ENCODE measurements at regions not wholly inside any gene's neighbourhood (a gene's known extent, or its start where the extent isn't known, plus 50 kb on each side); places are given as distances from the start of the nearest gene placed in this dataset.
A peak's percentile ranks its signal among the peaks of the same experiment; 100 is the strongest.
"Not testable (repeated sequence)": the region's sequence is repeated elsewhere in the genome, so short reads cannot be mapped to it uniquely, and the experiment has no call there.

GRCh38 chr14:105646175-105646574, 119.8 kb downstream of the TMEM121 start:
- in situ Hi-C loops (cut with HindIII; ENCODE audit: low sequenced_read_pairs): loop anchor here (25.0 kb wide), 1 partner anchor 91 kb away; no protein-coding TSS in a partner anchor
- DNase-seq (ENCODE audit: low spot score): peak; percentile 80

GRCh38 chr14:105646711-105647281, 120.4 kb downstream of the TMEM121 start:
- in situ Hi-C loops (cut with HindIII; ENCODE audit: low sequenced_read_pairs): loop anchor here (25.0 kb wide), 1 partner anchor 91 kb away; no protein-coding TSS in a partner anchor
- not testable (repeated sequence) for DNase-seq (ENCODE audit: low spot score)

DNA sequence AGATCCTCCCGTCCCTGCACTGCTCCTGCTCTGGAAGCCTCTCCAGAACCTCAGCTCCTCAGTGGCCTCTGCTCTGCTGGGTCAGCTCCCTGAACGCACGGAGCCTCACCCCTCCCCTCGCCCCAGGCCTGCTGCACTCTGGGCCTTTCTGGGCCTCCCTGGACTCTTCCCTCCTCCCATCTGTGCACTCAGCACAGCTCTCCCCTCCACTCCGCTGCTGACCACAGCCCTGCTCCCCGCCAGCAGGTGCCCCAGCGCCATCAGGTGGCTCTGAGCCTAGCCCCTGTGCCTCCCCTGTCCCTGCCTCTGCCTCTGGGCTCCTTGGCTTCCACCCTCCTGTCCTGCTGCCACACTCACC, 121.0 kb downstream of the TMEM121 start:
- not testable (repeated sequence) for DNase-seq (ENCODE audit: low spot score)
- in situ Hi-C loops (cut with HindIII; ENCODE audit: low sequenced_read_pairs): loop anchor here (25.0 kb wide), 1 partner anchor 90 kb away; no protein-coding TSS in a partner anchor

DNA sequence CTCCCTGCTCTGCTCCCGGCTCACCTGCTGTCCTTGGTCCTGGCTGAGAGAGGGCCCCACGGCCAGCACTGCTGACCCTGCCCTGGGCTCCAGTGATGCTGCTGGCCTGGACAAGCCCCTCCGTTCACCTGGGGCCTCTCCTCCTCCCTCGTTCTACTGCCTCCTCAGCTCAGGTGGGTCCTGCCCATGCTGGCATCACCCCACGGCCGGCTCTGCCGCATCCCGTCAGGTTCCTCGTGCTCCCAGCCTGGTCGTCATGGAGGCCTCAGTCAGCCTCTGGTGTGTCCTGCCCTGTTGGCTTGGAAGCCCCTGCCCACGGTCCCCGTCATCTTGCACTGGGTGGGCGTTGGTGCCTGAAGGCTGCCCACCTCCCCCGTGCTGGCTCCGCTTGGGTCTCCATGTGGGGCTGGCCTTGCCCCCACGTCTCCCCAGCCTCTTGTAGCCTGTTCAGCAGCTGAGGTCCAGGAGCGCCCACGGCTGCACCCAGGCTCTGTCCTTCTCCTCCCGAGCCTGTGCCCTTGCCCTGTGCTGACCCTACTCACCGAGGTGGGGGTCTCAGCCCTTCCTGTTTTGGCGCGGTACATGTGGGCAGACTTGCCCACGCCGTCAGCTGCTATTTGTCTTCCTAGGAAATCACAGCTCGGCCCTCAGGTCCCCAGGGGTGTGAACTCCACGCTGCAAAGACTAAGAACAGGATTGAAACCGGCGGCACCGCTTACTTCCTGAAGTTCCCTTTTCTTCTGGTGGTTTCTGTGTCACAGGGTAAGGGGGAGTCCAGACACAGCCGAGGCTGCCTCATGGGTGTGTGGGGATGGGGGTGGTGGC, 121.6 kb downstream of the TMEM121 start:
- in situ Hi-C loops (cut with HindIII; ENCODE audit: low sequenced_read_pairs): loop anchor here (25.0 kb wide), 1 partner anchor 89 kb away; no protein-coding TSS in a partner anchor
- no peak for DNase-seq (ENCODE audit: low spot score)

- DNase-seq (ENCODE audit: low spot score): peak; percentile 62
- in situ Hi-C loops (cut with HindIII; ENCODE audit: low sequenced_read_pairs): loop anchor here (25.0 kb wide), 1 partner anchor 88 kb away; no protein-coding TSS in a partner anchor
Observed at GRCh38 chr14:105648609-105649535, 122.5 kb downstream of the TMEM121 start.

- DNase-seq (ENCODE audit: low spot score); in situ Hi-C loops (cut with HindIII; ENCODE audit: low sequenced_read_pairs): not testable (repeated sequence)
Observed at GRCh38 chr14:105652317-105652716, 125.9 kb downstream of the TMEM121 start.

- DNase-seq (ENCODE audit: low spot score); in situ Hi-C loops (cut with HindIII; ENCODE audit: low sequenced_read_pairs): not testable (repeated sequence)
Observed at GRCh38 chr14:105653921-105654320, 127.5 kb downstream of the TMEM121 start.

DNA sequence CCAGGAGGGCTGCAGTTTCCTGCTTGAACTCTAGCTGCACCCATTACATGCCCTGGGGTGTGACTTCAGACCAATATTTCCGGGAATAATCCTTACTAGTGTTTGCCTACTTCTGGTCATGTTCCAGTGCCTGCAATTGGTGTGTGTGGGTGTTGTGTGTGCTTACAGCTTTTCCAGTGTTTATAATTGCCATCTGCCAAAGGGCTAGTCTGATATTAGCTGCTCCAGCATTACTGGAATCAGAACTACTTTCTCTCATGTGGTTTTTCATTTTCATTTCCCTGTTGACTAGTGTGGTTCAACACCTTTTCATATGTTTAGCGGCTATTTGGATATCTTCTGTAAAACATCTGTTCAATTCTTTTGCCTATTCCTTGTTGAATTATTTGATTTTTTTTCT, 132.9 kb downstream of the TMEM121 start:
- DNase-seq (ENCODE audit: low spot score); in situ Hi-C loops (cut with HindIII; ENCODE audit: low sequenced_read_pairs): not testable (repeated sequence)

DNA sequence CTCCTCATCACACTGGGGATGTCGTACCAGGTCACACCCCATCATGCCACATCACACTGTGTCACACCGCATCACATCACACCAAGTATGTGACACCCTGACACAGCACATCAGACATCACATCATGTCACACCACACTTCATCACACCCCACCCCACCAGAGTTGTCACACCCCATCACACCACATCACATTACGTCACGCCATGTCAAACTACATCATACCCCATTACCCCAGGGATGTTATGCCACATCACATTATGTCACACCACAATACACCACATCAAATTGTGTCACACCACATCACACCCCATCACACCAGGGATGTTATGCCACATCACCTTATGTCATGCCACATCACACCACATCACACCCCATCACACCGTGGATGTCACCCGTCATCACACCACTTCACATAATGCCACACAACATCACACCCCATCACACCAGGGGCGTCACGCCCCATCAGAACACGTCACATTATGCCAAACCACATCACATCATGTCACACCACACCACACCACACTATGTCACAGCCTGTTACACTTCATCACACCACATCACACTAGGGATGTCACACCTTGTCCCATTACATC, 133.6 kb downstream of the TMEM121 start:
- in situ Hi-C loops (cut with HindIII; ENCODE audit: low sequenced_read_pairs): no loop called here
- DNase-seq (ENCODE audit: low spot score): no peak

GRCh38 chr14:105660816-105661531, 134.6 kb downstream of the TMEM121 start:
- in situ Hi-C loops (cut with HindIII; ENCODE audit: low sequenced_read_pairs): no loop called here

GRCh38 chr14:105662043-105662442, 135.7 kb downstream of the TMEM121 start:
- DNase-seq (ENCODE audit: low spot score); in situ Hi-C loops (cut with HindIII; ENCODE audit: low sequenced_read_pairs): not testable (repeated sequence)

More at GRCh38 chr14:105660816-105661531, 134.6 kb downstream of the TMEM121 start:
- DNase-seq (ENCODE audit: low spot score): no peak

- DNase-seq (ENCODE audit: low spot score); in situ Hi-C loops (cut with HindIII; ENCODE audit: low sequenced_read_pairs): not testable (repeated sequence)
Observed at GRCh38 chr14:105662592-105662991, 136.2 kb downstream of the TMEM121 start.

GRCh38 chr14:105663323-105663722, 136.9 kb downstream of the TMEM121 start:
- DNase-seq (ENCODE audit: low spot score); in situ Hi-C loops (cut with HindIII; ENCODE audit: low sequenced_read_pairs): not testable (repeated sequence)

DNA sequence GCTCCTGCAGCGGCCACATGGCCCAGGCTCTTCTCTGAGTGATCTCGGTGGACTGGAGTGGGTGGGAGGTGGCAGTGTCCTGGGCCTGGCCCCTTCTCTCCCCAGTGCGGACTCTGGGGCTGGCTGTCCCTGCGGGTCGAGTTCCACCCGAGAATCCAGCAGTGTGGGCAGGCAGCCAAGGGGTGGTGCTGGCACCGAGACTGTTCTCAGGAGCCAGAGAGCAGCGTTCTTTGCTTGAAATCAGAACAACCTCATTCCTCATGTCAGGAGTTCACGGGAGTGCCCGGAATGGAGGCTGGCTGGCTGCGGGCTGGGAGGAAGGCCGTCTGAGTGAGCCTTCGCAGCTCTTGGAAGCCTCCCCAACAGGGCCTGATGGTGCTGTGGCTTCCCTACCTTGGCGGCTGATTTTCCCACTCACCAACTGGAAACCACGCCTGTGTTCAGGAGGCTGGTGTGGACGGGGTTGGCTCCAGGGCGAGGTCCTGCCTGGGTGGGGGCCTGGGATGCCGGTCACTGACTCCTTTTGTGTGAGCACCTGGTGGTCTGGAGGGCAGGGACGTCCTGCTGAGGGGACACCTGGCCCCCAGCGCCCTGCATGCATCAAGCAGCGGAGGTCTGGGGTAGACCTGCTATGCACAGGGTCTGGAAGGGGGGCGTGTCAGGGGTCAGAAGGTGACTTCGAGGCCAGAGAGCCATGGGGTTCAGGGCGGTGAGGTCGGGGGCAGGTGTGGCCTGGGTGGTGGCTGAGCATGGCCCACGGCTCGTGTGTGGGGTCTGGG, 137.6 kb downstream of the TMEM121 start:
- in situ Hi-C loops (cut with HindIII; ENCODE audit: low sequenced_read_pairs); DNase-seq (ENCODE audit: low spot score): not testable (repeated sequence)

DNA sequence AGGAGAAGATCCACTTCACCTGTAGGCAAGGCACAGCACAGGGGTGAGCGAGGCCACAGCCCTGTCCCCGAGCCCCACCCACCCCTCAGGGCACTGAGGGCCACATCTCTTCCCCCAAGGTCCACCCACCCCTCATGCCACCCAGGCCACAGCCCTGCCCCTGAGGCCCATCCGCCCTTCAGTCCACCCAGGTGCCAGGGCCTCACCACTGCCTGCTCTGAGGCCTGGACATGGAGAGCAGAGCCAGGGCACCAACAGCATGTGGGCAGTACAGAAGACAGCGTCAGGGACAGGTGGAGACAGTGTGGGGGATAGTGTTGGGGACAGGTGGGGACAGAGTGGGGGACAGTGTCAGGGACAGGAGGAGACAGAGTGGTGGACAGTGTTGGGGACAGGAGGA, 138.3 kb downstream of the TMEM121 start:
- in situ Hi-C loops (cut with HindIII; ENCODE audit: low sequenced_read_pairs): no loop called here
- no peak for DNase-seq (ENCODE audit: low spot score)

DNA sequence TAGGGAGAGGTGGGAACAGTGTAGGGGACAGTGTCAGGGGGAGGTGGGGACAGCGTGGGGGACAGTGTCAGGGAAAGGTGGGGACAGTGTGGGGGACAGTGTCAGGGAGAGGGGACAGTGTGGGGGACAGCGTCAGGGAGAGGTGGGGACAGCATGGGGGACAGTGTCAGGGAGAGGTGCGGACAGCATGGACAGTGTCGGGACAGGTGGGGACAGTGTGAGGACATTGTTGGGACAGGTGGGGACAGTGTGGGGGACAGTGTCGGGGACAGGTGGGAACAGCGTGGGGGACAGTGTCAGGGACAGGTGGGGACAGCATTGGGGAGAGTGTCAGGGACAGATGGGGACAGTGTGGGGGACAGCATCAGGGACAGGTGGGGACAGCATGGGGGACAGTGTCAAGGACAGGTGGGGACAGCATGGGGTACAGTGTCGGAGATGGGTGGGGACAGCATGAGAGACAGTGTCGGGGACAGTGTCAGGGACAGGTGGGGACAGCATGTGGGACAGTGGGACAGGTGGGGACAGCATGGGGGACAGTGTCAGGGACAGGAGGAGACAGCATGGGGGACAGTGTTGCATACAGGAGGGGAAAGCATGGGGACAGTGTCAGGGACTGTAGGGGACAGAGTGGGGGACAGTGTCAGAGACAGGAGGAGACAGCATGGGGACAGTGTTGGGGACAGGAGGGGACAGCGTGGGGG, 139.0 kb downstream of the TMEM121 start:
- DNase-seq (ENCODE audit: low spot score): no peak
- in situ Hi-C loops (cut with HindIII; ENCODE audit: low sequenced_read_pairs): no loop called here

GRCh38 chr14:105665951-105666277, 139.5 kb downstream of the TMEM121 start:
- in situ Hi-C loops (cut with HindIII; ENCODE audit: low sequenced_read_pairs): no loop called here
- DNase-seq (ENCODE audit: low spot score): no peak
